ENCODE measurements at regions not wholly inside any gene's neighbourhood (a gene's known extent, or its start where the extent isn't known, plus 50 kb on each side); places are given as distances from the start of the nearest gene placed in this dataset.

DNA sequence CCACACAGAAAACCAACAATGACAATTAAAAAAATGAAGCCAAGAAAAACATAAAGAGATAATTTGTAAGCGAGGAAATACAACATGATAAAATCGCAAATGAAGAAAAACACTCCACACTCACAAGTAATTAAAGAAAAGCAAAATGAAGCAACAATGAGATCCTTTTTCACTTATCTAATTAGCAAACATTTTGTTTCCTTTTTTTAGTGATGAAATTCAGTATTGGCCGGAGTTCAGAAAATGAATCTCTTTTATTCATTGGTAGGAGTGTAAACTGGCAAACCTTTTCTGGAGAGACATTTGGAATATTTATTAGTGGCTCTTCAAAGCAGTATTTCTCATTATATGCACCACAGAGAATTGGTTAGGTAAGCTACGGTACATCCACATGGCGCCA is 70.6 kb upstream of the POMP start:
- no peak for TF ChIP-seq POLR2A (IDR thresholded peaks at IDR 0.05)
- TF ChIP-seq, protein P1, sequence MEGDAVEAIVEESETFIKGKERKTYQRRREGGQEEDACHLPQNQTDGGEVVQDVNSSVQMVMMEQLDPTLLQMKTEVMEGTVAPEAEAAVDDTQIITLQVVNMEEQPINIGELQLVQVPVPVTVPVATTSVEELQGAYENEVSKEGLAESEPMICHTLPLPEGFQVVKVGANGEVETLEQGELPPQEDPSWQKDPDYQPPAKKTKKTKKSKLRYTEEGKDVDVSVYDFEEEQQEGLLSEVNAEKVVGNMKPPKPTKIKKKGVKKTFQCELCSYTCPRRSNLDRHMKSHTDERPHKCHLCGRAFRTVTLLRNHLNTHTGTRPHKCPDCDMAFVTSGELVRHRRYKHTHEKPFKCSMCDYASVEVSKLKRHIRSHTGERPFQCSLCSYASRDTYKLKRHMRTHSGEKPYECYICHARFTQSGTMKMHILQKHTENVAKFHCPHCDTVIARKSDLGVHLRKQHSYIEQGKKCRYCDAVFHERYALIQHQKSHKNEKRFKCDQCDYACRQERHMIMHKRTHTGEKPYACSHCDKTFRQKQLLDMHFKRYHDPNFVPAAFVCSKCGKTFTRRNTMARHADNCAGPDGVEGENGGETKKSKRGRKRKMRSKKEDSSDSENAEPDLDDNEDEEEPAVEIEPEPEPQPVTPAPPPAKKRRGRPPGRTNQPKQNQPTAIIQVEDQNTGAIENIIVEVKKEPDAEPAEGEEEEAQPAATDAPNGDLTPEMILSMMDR (IDR thresholded peaks at IDR 0.05), result no peak

Measured in right lobe of liver (tissue), 4 donors.